K562 (cell line): ENCODE measurements at regions not wholly inside any gene's neighbourhood (a gene's known extent, or its start where the extent isn't known, plus 50 kb on each side); places are given as distances from the start of the nearest gene placed in this dataset.
A peak's percentile ranks its signal among the peaks of the same experiment; 100 is the strongest.

Experiments
- ATAC-seq: fragments of 200-7000 bp; cut with Tn5 transposase; 3 replicates; pipeline ENCODE4 v1.9.1; 2020; ENCODE audit warnings: moderate library complexity
- BruUV-seq: library from RNA; stranded (reverse); fragments of 400-500 nt; replicated peaks from 2 replicates; lab custom pipeline; 2021; lab: Mats Ljungman, UMichigan
- CTCF ChIA-PET: fragments of 300-600 bp; formaldehyde crosslinking; extraction: SDS; loops from one replicate; lab custom pipeline; 2021; ENCODE audit warnings: low intra/inter-chr PET ratio; lab: Yijun Ruan, JAX
- POLR2A ChIA-PET: fragments of 300-600, 350-650 bp; sonication (Branson Sonifier 250); formaldehyde crosslinking; extraction: SDS; loops from one replicate; lab custom pipeline; 2021; ENCODE audit warnings: antibody characterized with exemption, inconsistent platforms; lab: Yijun Ruan, JAX
- DNase-seq, 4 experiments: peaks; one replicate each; pipeline versions ENCODE4 v3.0.0 to v3.0.0-alpha.2; 2011 to 2018; ENCODE audit warnings: low spot score in 3 of 4, mixed read lengths in 3 of 4; ENCODE audit errors: extremely low read depth in 1 of 4
- FAIRE-seq: peaks from 2 replicates; lab custom pipeline; 2011; peaks lifted over from hg19 to GRCh38; lab: Jason Lieb, UNC
- H2AFZ ChIP-seq: 2 replicates; pipeline ENCODE4 v1.6.0; 2011; ENCODE audit warnings: low read depth, low read length, control low read depth, inconsistent platforms
- H3K27ac ChIP-seq: fragments of 200-600 bp; 3 replicates; pipeline ENCODE4 v1.8.0; 2011; ENCODE audit warnings: low read depth, mild to moderate bottlenecking, control low read depth, inconsistent platforms, low read length, moderate library complexity, mixed read lengths; ENCODE audit errors: extremely low read depth
- H3K27me3 ChIP-seq, 2 experiments: fragments of 300-600 bp in 1 of 2; 2 replicates in 1 of 2; 3 replicates in 1 of 2; pipeline versions ENCODE4 v1.6.0 to v1.8.0; 2011; ENCODE audit warnings: inconsistent platforms in 2 of 2, low read length in 2 of 2, mild to moderate bottlenecking in 1 of 2, mixed read lengths in 1 of 2, moderate library complexity in 1 of 2; ENCODE audit not compliant: control insufficient read depth in 2 of 2, insufficient read depth in 2 of 2
- H3K36me3 ChIP-seq: fragments of 300-600 bp; 3 replicates; pipeline ENCODE4 v1.8.0; 2011; ENCODE audit warnings: mild to moderate bottlenecking, low read length, inconsistent platforms; ENCODE audit not compliant: control insufficient read depth, insufficient read depth
- H3K4me1 ChIP-seq, 2 experiments: fragments of 200-600 bp in 1 of 2; replicated peaks in 1 of 2; 2 replicates in 1 of 2; 3 replicates in 1 of 2; pipeline versions ENCODE4 v1.5.1 to v1.8.0; 2011; ENCODE audit warnings: inconsistent platforms in 2 of 2, low read length in 2 of 2, mild to moderate bottlenecking in 1 of 2, mixed read lengths in 1 of 2, moderate library complexity in 1 of 2; ENCODE audit not compliant: control insufficient read depth in 2 of 2, insufficient read depth in 2 of 2
- H3K4me2 ChIP-seq: 2 replicates; pipeline ENCODE4 v1.6.1; 2011; ENCODE audit warnings: low read length, control low read depth, inconsistent platforms, mixed read lengths; ENCODE audit not compliant: insufficient read depth
- H3K4me3 ChIP-seq: fragments of 200-600 bp; sonication (generic), shearing (Covaris generic); 2 replicates; pipeline ENCODE4 v1.5.1; 2016; ENCODE audit warnings: control low read depth, inconsistent platforms
- H3K79me2 ChIP-seq: fragments of 200-600 bp; 3 replicates; pipeline ENCODE4 v1.8.0; 2011; ENCODE audit warnings: low read length, inconsistent platforms; ENCODE audit not compliant: control insufficient read depth, insufficient read depth
- H3K9ac ChIP-seq, 2 experiments: 2 replicates each; pipeline versions ENCODE4 v1.6.0 to v1.6.1; 2011; ENCODE audit warnings: low read depth in 2 of 2, low read length in 2 of 2, control low read depth in 1 of 2, inconsistent platforms in 1 of 2, mild to moderate bottlenecking in 1 of 2, mixed read lengths in 1 of 2; ENCODE audit not compliant: insufficient read depth in 1 of 2
- H3K9me1 ChIP-seq: one replicate; pipeline ENCODE4 v1.6.0; 2011; ENCODE audit warnings: inconsistent platforms, mild to moderate bottlenecking, low read length, moderate library complexity; ENCODE audit not compliant: control insufficient read depth, insufficient read depth
- H3K9me3 ChIP-seq: replicated peaks from 2 replicates; pipeline ENCODE4 v1.5.1; 2011; ENCODE audit warnings: low read depth, low read length, inconsistent platforms; ENCODE audit not compliant: control insufficient read depth, insufficient read depth
- H4K20me1 ChIP-seq: replicated peaks from 2 replicates; pipeline ENCODE4 v1.6.1; 2011; ENCODE audit warnings: low read length, inconsistent platforms, mixed read lengths; ENCODE audit not compliant: control insufficient read depth, insufficient read depth
- ATF1 ChIP-seq, 2 experiments: fragments of 450-650 bp in 1 of 2; IDR thresholded peaks; 2 replicates each; pipeline ENCODE4 v1.6.1; 2016; ENCODE audit warnings: missing compliant biosample characterization in 1 of 2, missing genetic modification characterization in 1 of 2
- CBX5 ChIP-seq: IDR thresholded peaks from 2 replicates; pipeline ENCODE4 v1.6.1; 2014; ENCODE audit warnings: low read depth, borderline replicate concordance
- FOXP1 ChIP-seq: sonication (generic); formaldehyde crosslinking; IDR thresholded peaks from 2 replicates; pipeline ENCODE4 v1.8.0; 2022; ENCODE audit warnings: mild to moderate bottlenecking, missing genetic modification reagents
- HDAC3 ChIP-seq: fragments of 450-650 bp; IDR thresholded peaks from 2 replicates; pipeline ENCODE4 v1.6.1; 2018; ENCODE audit warnings: borderline replicate concordance, mild to moderate bottlenecking, moderate library complexity; ENCODE audit not compliant: partially characterized antibody
- ILF3 ChIP-seq: fragments of 450-650 bp; IDR thresholded peaks from 2 replicates; pipeline ENCODE4 v1.6.1; 2018; ENCODE audit warnings: antibody characterized with exemption, mild to moderate bottlenecking, moderate library complexity, borderline replicate concordance
- JUNB ChIP-seq: fragments of 450-650 bp; formaldehyde crosslinking; conservative IDR thresholded peaks from 2 replicates; pipeline ENCODE4 v1.4.0; 2020; ENCODE audit warnings: mild to moderate bottlenecking
- KHSRP ChIP-seq: fragments of 450-650 bp; IDR thresholded peaks from 2 replicates; pipeline ENCODE4 v1.6.1; 2017
- MTF1 ChIP-seq: fragments of 250-450 bp; sonication (Bioruptor Pico); IDR thresholded peaks from 2 replicates; pipeline ENCODE4 v1.9.0; 2021; ENCODE audit warnings: moderate library complexity, mild to moderate bottlenecking, inconsistent platforms, borderline replicate concordance
- SIN3B ChIP-seq: fragments of 450-650 bp; IDR thresholded peaks from 2 replicates; pipeline ENCODE4 v1.6.1; 2017; ENCODE audit warnings: low read depth, mild to moderate bottlenecking, moderate library complexity
- SIRT6 ChIP-seq: IDR thresholded peaks from one replicate; pipeline ENCODE4 v1.6.1; 2012; ENCODE audit warnings: low read depth, mild to moderate bottlenecking, control low read depth, inconsistent platforms, low read length, moderate library complexity
- ZNF239 ChIP-seq: fragments of 250-450 bp; sonication (Bioruptor Pico); IDR thresholded peaks from 2 replicates; pipeline ENCODE4 v1.4.0; 2020; ENCODE audit warnings: mild to moderate bottlenecking
- ZNF316 ChIP-seq: fragments of 450-650 bp; IDR thresholded peaks from 2 replicates; pipeline ENCODE4 v1.6.1; 2016
- WGBS: fragments of 100-300 bp; shearing (Covaris generic); methylation state at CpG from one replicate; pipeline ENCODE4 v1.1.6; 2016; ENCODE audit warnings: low coverage, mixed read lengths; ENCODE audit not compliant: insufficient coverage; ENCODE audit errors: missing lambda C conversion rate; 5-methylcytosine and 5-hydroxymethylcytosine counted together
- in situ Hi-C: fragments of 300-500 bp; cut with MboI; formaldehyde crosslinking; loops from 4 replicates; pipeline ENCODE4 v1.15.0; 2018; ENCODE audit warnings: inconsistent platforms, mixed read lengths
- intact Hi-C: fragments of 100-400 bp; cut with micrococcal nuclease; formaldehyde crosslinking; loops from 2 replicates; pipeline ENCODE4 v1.14.2; 2022
- TF ChIP-seq, protein P1 (sequence below): sonication (generic); formaldehyde crosslinking; IDR thresholded peaks from 2 replicates; pipeline ENCODE4 v1.9.0; 2022; ENCODE audit warnings: mild to moderate bottlenecking, missing genetic modification reagents
- TF ChIP-seq, protein P2 (sequence below): fragments of 250-450 bp; sonication (Bioruptor Pico); IDR thresholded peaks from 2 replicates; pipeline ENCODE4 v1.5.0; 2020; ENCODE audit warnings: mild to moderate bottlenecking, borderline replicate concordance
- TF ChIP-seq, protein P3 (sequence below): fragments of 450-650 bp; conservative IDR thresholded peaks from 2 replicates; pipeline ENCODE4 v1.6.1; 2016; ENCODE audit warnings: missing genetic modification characterization, low read depth, mild to moderate bottlenecking, control low read depth, missing compliant biosample characterization

DNA sequence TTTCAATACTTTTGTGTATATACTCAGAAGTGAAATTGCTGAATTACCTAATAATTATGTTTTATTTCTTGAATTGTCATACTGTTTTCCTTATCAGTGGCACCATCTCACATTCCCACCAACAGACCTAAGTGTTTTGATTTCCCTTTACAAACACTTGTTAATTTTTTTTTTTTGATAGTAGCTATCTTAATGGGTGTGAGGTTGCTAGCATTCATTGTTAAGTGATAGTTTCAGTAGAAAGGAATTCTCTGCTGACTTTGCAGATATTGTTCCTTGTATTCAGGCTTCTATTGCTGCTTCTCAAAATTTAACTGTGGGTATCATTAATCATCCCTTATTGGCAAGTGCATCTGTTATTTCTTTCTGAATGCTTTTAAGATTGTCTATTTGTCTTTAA, 927.5 kb upstream of the SLIT2 start:
- Histone ChIP-seq H3K79me2 (no peaks in the 10 kb centered on the region), H3K4me3 (no peak overlapping the region), H3K27ac (no peak overlapping the region), H3K9ac (no peak overlapping the region), H3K4me2 (no peak overlapping the region), H3K9me3 (no peaks in the 10 kb centered on the region), H2AFZ (no peak overlapping the region), H3K4me1 (no peaks in the 10 kb centered on the region), H3K27me3 (no peaks in the 10 kb centered on the region), H3K9me1 (no peaks in the 10 kb centered on the region), H3K36me3 (no peaks in the 10 kb centered on the region), H4K20me1 (no peaks in the 10 kb centered on the region)
- intact Hi-C loops, result no loop called here
- FAIRE-seq, result no peak
- no peak for DNase-seq
- ChIA-PET POLR2A (no interaction called here), CTCF (no interaction called here)
- in situ Hi-C loops, result no loop called here
- ATAC-seq, result no peak
- TF ChIP-seq ZNF316 (0 out of 2 replicates have a peak, but pooled peaks have one; percentile 2), HDAC3 (no peak)
- TF ChIP-seq, protein P1, sequence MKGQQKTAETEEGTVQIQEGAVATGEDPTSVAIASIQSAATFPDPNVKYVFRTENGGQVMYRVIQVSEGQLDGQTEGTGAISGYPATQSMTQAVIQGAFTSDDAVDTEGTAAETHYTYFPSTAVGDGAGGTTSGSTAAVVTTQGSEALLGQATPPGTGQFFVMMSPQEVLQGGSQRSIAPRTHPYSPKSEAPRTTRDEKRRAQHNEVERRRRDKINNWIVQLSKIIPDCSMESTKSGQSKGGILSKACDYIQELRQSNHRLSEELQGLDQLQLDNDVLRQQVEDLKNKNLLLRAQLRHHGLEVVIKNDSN, result no peak
- BruUV-seq, result no TSS peak

DNA sequence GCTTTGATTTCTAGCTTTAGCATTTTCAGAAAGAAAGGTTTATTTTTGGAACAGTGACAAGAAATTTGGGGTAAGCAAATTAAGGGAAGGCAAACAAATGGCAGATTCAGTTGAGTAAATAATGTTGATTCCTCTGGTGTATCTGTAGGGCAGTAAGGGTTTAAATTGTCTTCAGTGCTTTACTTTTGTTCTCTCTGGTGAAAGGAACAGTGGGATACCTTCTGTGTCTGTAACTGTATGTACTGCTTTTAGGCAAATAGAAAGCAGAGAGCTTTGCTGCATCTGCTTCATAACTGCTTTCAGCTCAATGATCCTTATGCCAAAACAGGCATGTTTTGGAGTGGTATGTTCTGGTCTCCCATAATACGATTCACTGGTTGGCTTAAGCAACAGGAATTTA, 932.1 kb upstream of the SLIT2 start:
- FAIRE-seq (no peak), ATAC-seq (no peak)
- BruUV-seq, result no TSS peak
- TF ChIP-seq ILF3 (no peak), CBX5 (no peak), JUNB (no peak), SIRT6 (no peak), MTF1 (CRISPR knock-in tag) (no peak), ATF1 (CRISPR knock-in tag; IDR thresholded peaks at IDR 0.05) (no peak), ATF1 (tag; IDR thresholded peaks at IDR 0.05) (no peak), ZNF239 (no peak), SIN3B (no peak), KHSRP (no peak), FOXP1 (CRISPR knock-in tag) (no peak)
- TF ChIP-seq, protein P2, sequence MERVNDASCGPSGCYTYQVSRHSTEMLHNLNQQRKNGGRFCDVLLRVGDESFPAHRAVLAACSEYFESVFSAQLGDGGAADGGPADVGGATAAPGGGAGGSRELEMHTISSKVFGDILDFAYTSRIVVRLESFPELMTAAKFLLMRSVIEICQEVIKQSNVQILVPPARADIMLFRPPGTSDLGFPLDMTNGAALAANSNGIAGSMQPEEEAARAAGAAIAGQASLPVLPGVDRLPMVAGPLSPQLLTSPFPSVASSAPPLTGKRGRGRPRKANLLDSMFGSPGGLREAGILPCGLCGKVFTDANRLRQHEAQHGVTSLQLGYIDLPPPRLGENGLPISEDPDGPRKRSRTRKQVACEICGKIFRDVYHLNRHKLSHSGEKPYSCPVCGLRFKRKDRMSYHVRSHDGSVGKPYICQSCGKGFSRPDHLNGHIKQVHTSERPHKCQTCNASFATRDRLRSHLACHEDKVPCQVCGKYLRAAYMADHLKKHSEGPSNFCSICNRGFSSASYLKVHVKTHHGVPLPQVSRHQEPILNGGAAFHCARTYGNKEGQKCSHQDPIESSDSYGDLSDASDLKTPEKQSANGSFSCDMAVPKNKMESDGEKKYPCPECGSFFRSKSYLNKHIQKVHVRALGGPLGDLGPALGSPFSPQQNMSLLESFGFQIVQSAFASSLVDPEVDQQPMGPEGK (CRISPR knock-in tag), result no peak
- TF ChIP-seq, protein P3, sequence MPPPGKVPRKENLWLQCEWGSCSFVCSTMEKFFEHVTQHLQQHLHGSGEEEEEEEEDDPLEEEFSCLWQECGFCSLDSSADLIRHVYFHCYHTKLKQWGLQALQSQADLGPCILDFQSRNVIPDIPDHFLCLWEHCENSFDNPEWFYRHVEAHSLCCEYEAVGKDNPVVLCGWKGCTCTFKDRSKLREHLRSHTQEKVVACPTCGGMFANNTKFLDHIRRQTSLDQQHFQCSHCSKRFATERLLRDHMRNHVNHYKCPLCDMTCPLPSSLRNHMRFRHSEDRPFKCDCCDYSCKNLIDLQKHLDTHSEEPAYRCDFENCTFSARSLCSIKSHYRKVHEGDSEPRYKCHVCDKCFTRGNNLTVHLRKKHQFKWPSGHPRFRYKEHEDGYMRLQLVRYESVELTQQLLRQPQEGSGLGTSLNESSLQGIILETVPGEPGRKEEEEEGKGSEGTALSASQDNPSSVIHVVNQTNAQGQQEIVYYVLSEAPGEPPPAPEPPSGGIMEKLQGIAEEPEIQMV (tag), result no peak

More for the DNA sequence above, 932.1 kb upstream of the SLIT2 start:
- Histone ChIP-seq H3K27me3 (no peaks in the 10 kb centered on the region), H2AFZ (no peak overlapping the region), H4K20me1 (no peaks in the 10 kb centered on the region), H3K4me1 (no peaks in the 10 kb centered on the region), H3K27ac (no peak overlapping the region), H3K36me3 (no peaks in the 10 kb centered on the region), H3K9ac (no peak overlapping the region), H3K4me3 (no peak overlapping the region), H3K9me3 (no peaks in the 10 kb centered on the region), H3K4me2 (no peak overlapping the region), H3K79me2 (no peaks in the 10 kb centered on the region), H3K9me1 (no peaks in the 10 kb centered on the region)
- intact Hi-C loops, result no loop called here
- in situ Hi-C loops, result no loop called here
- 0% methylated on average over 1 of the region's 1 CpG for WGBS
- ChIA-PET POLR2A (no interaction called here), CTCF (no interaction called here)
- DNase-seq, result no peak
